NB4 (cell line): ENCODE measurements at regions not wholly inside any gene's neighbourhood (a gene's known extent, or its start where the extent isn't known, plus 50 kb on each side); places are given as distances from the start of the nearest gene placed in this dataset.

ENCODE experiments used
- DNase-seq: peaks from one replicate; pipeline ENCODE4 v3.0.0; 2010; ENCODE audit warnings: low read depth
- H3K4me3 ChIP-seq: one replicate; pipeline ENCODE4 v1.5.1; 2011; ENCODE audit warnings: mild to moderate bottlenecking, low read depth, low read length, moderate library complexity
- MAX ChIP-seq: IDR thresholded peaks from 2 replicates; pipeline ENCODE4 v1.6.1; 2011; ENCODE audit warnings: low read depth, low read length
- MYC ChIP-seq: IDR thresholded peaks from 2 replicates; pipeline ENCODE4 v1.6.1; 2011; ENCODE audit warnings: low read depth, low read length
- POLR2A ChIP-seq: IDR thresholded peaks from 2 replicates; pipeline ENCODE4 v1.6.1; 2011; ENCODE audit warnings: mild to moderate bottlenecking; ENCODE audit not compliant: insufficient read length; ENCODE audit errors: extremely low read depth
- TF ChIP-seq, protein P1 (sequence below): IDR thresholded peaks from one replicate; pipeline ENCODE4 v1.5.1; 2012; ENCODE audit warnings: low read depth, low read length

DNA sequence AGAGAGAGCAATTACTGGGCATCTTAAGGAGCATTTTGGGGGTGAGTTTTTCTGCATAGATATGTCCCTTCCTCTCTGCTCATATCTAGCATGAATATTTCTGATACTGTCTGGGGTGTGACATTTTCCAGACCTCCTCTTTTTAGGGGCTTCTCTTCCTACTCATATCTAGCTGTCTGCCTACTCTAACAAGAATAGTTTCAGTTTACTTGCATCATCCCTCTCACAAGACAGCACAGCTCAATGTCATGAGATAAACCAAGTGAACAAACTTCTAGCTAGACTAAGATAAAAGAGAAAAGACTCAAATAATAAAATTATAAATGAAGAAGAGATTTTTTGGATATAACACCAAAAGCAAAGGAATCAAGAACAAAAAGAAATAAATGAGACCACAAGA lies 419.5 kb upstream of the SORCS1 start:
- no peak overlapping the region for H3K4me3 ChIP-seq
- no peak for TF ChIP-seq POLR2A
- no peak for TF ChIP-seq MYC
- TF ChIP-seq MAX = no peak
- TF ChIP-seq, protein P1, sequence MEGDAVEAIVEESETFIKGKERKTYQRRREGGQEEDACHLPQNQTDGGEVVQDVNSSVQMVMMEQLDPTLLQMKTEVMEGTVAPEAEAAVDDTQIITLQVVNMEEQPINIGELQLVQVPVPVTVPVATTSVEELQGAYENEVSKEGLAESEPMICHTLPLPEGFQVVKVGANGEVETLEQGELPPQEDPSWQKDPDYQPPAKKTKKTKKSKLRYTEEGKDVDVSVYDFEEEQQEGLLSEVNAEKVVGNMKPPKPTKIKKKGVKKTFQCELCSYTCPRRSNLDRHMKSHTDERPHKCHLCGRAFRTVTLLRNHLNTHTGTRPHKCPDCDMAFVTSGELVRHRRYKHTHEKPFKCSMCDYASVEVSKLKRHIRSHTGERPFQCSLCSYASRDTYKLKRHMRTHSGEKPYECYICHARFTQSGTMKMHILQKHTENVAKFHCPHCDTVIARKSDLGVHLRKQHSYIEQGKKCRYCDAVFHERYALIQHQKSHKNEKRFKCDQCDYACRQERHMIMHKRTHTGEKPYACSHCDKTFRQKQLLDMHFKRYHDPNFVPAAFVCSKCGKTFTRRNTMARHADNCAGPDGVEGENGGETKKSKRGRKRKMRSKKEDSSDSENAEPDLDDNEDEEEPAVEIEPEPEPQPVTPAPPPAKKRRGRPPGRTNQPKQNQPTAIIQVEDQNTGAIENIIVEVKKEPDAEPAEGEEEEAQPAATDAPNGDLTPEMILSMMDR = no peak
- no peak for DNase-seq

DNA sequence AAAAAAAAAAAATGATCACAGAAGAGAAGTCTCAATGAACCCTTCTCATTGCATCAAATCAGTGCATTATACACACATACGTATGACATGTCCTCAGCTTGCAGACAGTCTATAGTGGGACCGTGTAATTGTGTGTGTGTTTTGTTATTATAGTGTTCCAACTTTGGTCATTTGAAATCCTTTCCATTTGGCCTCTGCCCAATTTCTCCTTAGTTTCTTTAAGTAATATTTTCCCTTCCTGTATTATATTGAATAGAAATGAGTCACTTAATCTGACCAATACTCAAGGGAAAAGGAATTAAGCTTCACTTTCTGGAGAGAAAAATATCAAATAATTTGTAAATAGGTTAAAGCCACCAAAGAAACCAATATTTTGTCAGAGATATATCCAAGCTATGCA lies 415.5 kb upstream of the SORCS1 start:
- no peak for DNase-seq
- no peak for TF ChIP-seq POLR2A
- no peak for TF ChIP-seq MYC
- no peak for TF ChIP-seq MAX
- TF ChIP-seq, protein P1 = no peak
- H3K4me3 ChIP-seq = no peak overlapping the region

- TF ChIP-seq, protein P1 = no peak
- TF ChIP-seq MYC (no peak), MAX (no peak), POLR2A (no peak)
- H3K4me3 ChIP-seq = no peak overlapping the region
- DNase-seq = no peak
Observed at GRCh38 chr10:107577221-107577620, 412.7 kb upstream of the SORCS1 start.

DNA sequence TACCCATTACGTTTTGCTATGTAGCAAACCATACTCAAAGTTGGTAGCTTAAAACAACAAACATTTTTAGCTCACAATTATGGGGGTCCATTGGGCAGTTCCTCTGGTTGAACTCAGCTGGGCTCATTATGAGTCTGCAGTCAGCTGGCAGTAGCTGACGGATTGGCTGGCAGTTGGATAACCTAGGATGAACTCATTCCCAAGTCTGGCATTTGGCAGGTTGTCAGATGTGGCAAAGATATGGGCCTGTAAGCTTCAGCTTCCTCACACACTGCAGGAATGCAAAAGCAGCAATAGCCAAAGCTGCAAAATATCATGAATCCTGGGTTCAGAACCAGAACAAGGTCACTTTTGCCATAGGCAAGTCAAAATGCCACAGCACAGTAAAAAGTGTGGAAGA lies 412.2 kb upstream of the SORCS1 start:
- TF ChIP-seq MYC (no peak), POLR2A (no peak), MAX (no peak)
- TF ChIP-seq, protein P1 = no peak
- no peak for DNase-seq
- H3K4me3 ChIP-seq = no peak overlapping the region

DNA sequence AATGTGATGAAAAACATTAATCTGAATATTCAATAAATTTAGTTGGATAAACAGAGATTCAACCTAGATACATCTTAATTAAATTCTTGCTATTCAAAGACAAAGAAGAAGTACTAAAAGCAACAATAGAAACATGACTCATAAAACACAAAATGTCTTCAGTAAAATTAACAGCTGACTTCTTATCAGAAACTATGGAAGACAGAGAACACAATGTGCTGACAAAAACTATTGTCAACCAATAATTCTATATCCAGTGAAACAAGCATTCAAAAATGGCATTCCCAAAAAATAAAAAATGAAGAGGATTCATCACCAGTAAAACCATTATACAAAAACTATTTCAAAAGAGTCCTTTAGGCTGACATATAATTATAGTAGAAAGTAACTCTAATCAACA lies 400.5 kb upstream of the SORCS1 start:
- no peak for DNase-seq
- no peak overlapping the region for H3K4me3 ChIP-seq
- no peak for TF ChIP-seq MAX
- TF ChIP-seq, protein P1 = no peak
- no peak for TF ChIP-seq POLR2A
- TF ChIP-seq MYC = no peak

DNA sequence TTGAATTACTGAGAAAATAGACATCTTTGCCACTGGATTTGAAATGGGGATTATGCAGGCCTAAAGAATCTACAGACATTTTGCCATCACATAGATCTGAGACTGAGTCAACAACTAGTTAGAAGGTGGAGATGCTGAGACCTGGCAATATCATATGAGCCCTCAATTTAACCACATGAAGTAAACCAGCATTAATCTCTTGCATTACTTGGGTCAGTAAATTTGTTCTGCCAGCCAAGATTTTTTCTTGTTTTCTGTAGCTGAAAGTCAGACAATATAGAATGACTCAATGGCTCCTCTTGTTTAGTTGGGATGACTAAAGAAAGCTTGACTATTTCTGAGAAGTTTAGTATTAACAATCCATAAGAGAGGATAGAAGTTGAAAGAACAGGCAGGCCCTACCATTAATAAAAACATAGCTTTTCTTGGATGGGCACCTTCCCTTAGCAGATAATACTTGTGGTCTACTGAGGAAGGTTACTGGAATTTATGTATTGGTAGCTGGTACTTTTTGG lies 396.7 kb upstream of the SORCS1 start:
- DNase-seq = no peak
- TF ChIP-seq MYC = no peak
- TF ChIP-seq POLR2A = no peak
- TF ChIP-seq MAX = no peak
- TF ChIP-seq, protein P1 = no peak
- H3K4me3 ChIP-seq = no peak overlapping the region
